ENCODE measurements at regions not wholly inside any gene's neighbourhood (a gene's known extent, or its start where the extent isn't known, plus 50 kb on each side); places are given as distances from the start of the nearest gene placed in this dataset.

GRCh38 chr3:178297740-178298139 lies 238.5 kb upstream of the KCNMB2 start:
- TF ChIP-seq, protein P1, sequence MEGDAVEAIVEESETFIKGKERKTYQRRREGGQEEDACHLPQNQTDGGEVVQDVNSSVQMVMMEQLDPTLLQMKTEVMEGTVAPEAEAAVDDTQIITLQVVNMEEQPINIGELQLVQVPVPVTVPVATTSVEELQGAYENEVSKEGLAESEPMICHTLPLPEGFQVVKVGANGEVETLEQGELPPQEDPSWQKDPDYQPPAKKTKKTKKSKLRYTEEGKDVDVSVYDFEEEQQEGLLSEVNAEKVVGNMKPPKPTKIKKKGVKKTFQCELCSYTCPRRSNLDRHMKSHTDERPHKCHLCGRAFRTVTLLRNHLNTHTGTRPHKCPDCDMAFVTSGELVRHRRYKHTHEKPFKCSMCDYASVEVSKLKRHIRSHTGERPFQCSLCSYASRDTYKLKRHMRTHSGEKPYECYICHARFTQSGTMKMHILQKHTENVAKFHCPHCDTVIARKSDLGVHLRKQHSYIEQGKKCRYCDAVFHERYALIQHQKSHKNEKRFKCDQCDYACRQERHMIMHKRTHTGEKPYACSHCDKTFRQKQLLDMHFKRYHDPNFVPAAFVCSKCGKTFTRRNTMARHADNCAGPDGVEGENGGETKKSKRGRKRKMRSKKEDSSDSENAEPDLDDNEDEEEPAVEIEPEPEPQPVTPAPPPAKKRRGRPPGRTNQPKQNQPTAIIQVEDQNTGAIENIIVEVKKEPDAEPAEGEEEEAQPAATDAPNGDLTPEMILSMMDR (conservative IDR thresholded peaks at IDR 0.05): no peak
- no peak for TF ChIP-seq ZFX (IDR thresholded peaks at IDR 0.05)
- H3K27ac ChIP-seq: no peak overlapping the region

DNA sequence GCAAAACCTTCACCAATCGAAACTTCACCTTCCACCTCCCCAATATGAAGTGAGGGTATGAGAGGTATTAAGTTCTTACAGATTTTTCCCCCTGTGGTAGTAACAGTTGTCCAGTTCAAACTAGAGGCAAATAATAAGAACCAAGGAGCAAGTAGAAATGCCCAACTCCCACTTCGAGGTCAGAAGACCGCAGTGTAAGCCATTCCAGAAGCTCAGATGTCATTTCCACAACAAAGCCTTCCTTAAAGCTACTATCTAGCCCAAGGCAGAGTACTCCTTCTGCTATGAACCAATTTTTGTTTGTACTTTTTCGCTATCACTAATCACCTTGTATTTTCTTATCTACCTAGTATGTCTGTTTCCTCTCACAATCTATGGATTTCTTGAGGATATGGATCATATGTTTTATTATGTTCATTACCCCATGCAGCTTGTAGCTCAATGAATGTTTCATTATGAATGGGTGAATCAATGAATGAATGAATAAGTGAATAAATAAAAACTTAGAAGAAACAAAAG lies 235.7 kb upstream of the KCNMB2 start:
- H3K27ac ChIP-seq: no peak overlapping the region
- TF ChIP-seq, protein P1 (conservative IDR thresholded peaks at IDR 0.05): no peak
- TF ChIP-seq ZFX (IDR thresholded peaks at IDR 0.05): no peak

- TF ChIP-seq, protein P1 (conservative IDR thresholded peaks at IDR 0.05): no peak
- no peak for TF ChIP-seq ZFX (IDR thresholded peaks at IDR 0.05)
- H3K27ac ChIP-seq: no peak overlapping the region
Measured at GRCh38 chr3:178302966-178303930, 233.0 kb upstream of the KCNMB2 start.

GRCh38 chr3:178304758-178305467 lies 231.3 kb upstream of the KCNMB2 start:
- no peak for TF ChIP-seq ZFX (IDR thresholded peaks at IDR 0.05)
- TF ChIP-seq, protein P1 (conservative IDR thresholded peaks at IDR 0.05): no peak
- H3K27ac ChIP-seq: no peak overlapping the region

- H3K27ac ChIP-seq: no peak overlapping the region
- no peak for TF ChIP-seq ZFX (IDR thresholded peaks at IDR 0.05)
- TF ChIP-seq, protein P1 (conservative IDR thresholded peaks at IDR 0.05): no peak
Measured at GRCh38 chr3:178306432-178307115, 229.7 kb upstream of the KCNMB2 start.

DNA sequence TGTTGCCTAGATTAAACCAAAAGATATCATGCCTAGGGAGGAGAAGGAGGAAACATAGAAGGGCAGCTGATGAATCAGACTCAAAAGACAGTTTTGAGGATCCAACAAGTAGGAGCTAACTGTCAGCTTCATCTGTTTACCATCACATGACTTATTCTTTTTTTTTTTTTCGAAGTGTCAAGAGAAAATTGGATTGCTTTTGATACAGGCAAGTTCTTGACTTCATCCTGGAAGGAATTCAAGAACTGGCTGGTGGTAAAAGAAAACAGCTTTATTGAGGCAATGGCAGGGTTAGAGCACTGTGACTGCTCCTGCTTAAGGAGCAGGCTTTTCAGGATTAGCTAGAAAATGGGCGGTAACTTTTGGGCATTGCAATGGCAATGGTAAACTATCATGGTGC lies 227.5 kb upstream of the KCNMB2 start:
- TF ChIP-seq ZFX (IDR thresholded peaks at IDR 0.05): no peak
- TF ChIP-seq, protein P1 (conservative IDR thresholded peaks at IDR 0.05): no peak
- H3K27ac ChIP-seq: no peak overlapping the region

Data from C4-2B (cell line).